SH-SY5Y (cell line): ENCODE measurements at regions not wholly inside any gene's neighbourhood (a gene's known extent, or its start where the extent isn't known, plus 50 kb on each side); places are given as distances from the start of the nearest gene placed in this dataset.

Experiments used
- GATA2 ChIP-seq: IDR thresholded peaks from 2 replicates; pipeline ENCODE4 v1.6.1; 2011; ENCODE audit warnings: mild to moderate bottlenecking, low read depth, low read length
- GATA3 ChIP-seq: IDR thresholded peaks from 2 replicates; pipeline ENCODE4 v1.6.1; 2011; ENCODE audit warnings: low read depth, mild to moderate bottlenecking, low read length, moderate library complexity

DNA sequence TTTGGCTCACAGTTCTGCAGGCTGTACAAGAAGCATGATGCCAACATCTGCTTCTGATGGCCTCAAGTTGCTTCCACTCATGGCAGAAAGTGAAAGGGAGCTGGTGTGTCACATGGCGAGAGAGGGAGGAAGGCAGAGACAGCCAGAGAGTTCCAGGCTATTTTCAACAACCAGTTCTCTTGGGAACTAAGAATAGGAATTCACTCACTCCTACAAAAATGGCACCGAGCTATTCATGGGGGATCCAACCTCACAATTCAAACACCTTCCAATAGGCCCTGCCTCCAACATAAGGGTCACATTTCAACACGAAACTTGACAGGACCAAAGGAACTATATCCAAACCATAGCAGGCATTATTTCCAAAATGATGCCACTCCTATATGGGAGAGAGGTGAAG, 299.5 kb upstream of the TGFBR2 start:
- no peak for TF ChIP-seq GATA2
- TF ChIP-seq GATA3: no peak
